SK-N-MC (cell line): ENCODE measurements at regions not wholly inside any gene's neighbourhood (a gene's known extent, or its start where the extent isn't known, plus 50 kb on each side); places are given as distances from the start of the nearest gene placed in this dataset.

Source experiments
- EZH2 ChIP-seq: fragments of 200-600 bp; sonication (generic); IDR thresholded peaks from one replicate; pipeline ENCODE4 v1.6.1; 2017; ENCODE audit warnings: antibody characterized with exemption
- POLR2AphosphoS5 ChIP-seq: IDR thresholded peaks from 2 replicates; pipeline ENCODE4 v1.6.1; 2012; ENCODE audit warnings: mild to moderate bottlenecking, low read depth, low read length, borderline replicate concordance

GRCh38 chr15:66852064-66852905, 150.2 kb downstream of the SMAD6 start:
- no peak for TF ChIP-seq POLR2AphosphoS5
- no peak for TF ChIP-seq EZH2
